ENCODE measurements at regions not wholly inside any gene's neighbourhood (a gene's known extent, or its start where the extent isn't known, plus 50 kb on each side); places are given as distances from the start of the nearest gene placed in this dataset.
A peak's percentile ranks its signal among the peaks of the same experiment; 100 is the strongest.

GRCh38 chr7:155211761-155212160, 85.9 kb upstream of the INSIG1 start:
- ATAC-seq = no peak
- Histone ChIP-seq H3K27me3 (no peaks in the 10 kb centered on the region), H3K4me1 (peaks cover 29% of the 10 kb centered on the region), H3K9me3 (no peaks in the 10 kb centered on the region), H3K36me3 (replicated peaks in 1 of 2; ENCODE audit: insufficient read depth in 1 of 2, low read depth in 2 of 2) (no peaks in the 10 kb centered on the region), H3K4me3 (no peak overlapping the region), H3K27ac (no peak overlapping the region)
- WGBS, 2 donors = 60 to 95% methylated on average over 2 to 4 of the region's 4 CpGs
- intact Hi-C loops (cut with DNase I) = no loop called here
- DNase-seq = no peak
- TF ChIP-seq, protein P1, sequence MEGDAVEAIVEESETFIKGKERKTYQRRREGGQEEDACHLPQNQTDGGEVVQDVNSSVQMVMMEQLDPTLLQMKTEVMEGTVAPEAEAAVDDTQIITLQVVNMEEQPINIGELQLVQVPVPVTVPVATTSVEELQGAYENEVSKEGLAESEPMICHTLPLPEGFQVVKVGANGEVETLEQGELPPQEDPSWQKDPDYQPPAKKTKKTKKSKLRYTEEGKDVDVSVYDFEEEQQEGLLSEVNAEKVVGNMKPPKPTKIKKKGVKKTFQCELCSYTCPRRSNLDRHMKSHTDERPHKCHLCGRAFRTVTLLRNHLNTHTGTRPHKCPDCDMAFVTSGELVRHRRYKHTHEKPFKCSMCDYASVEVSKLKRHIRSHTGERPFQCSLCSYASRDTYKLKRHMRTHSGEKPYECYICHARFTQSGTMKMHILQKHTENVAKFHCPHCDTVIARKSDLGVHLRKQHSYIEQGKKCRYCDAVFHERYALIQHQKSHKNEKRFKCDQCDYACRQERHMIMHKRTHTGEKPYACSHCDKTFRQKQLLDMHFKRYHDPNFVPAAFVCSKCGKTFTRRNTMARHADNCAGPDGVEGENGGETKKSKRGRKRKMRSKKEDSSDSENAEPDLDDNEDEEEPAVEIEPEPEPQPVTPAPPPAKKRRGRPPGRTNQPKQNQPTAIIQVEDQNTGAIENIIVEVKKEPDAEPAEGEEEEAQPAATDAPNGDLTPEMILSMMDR (IDR thresholded peaks at IDR 0.05) = no peak
- TF ChIP-seq POLR2A (IDR thresholded peaks at IDR 0.05) = no peak

DNA sequence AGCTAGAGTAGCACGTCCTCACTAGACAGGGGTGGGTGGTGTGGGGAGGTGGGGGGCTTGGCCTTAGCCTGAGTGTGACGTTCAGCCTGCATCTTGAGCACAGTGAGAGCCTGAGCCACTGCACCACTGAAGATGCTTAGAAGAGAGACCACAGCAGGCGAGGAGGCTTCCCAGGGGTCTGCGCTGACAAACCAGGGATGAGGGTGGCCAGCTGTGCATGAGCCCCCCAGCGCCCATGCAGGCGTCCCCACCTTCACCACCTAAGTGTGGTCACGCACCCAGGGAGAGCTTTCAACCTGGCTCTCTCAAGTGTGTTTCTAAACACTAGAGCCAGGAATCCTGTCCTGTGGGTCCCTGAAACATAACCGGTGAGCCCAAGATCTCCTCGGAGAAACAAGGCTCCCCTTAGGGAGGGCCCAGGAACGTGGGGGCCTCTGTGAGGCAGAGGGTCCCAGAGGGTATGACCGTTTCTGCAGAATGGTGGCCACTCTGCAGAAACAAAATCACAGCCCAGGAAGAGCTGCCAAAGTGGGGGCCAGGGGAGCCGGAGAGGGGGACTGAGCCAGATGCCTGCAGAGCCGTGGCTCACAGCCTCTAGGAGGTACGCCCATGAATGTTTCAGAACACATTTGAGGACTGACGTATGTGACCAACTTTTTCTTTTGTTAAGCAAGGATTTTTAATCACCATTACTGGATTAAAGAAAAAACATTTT, 85.2 kb upstream of the INSIG1 start:
- H3K4me1 ChIP-seq = peaks cover 29% of the 10 kb centered on the region
- no peaks in the 10 kb centered on the region for H3K36me3 ChIP-seq (replicated peaks in 1 of 2; ENCODE audit: insufficient read depth in 1 of 2, low read depth in 2 of 2)
- H3K4me3 ChIP-seq = no peak overlapping the region
- no peak overlapping the region for H3K27ac ChIP-seq
- no peak for TF ChIP-seq POLR2A (IDR thresholded peaks at IDR 0.05)
- TF ChIP-seq, protein P1 (IDR thresholded peaks at IDR 0.05) = no peak
- no peaks in the 10 kb centered on the region for H3K9me3 ChIP-seq
- no peak for ATAC-seq
- DNase-seq = no peak
- WGBS, 2 donors = 80 to 92% methylated on average over 10 to 15 of the region's 15 CpGs
- H3K27me3 ChIP-seq = no peaks in the 10 kb centered on the region
- intact Hi-C loops (cut with DNase I) = no loop called here

DNA sequence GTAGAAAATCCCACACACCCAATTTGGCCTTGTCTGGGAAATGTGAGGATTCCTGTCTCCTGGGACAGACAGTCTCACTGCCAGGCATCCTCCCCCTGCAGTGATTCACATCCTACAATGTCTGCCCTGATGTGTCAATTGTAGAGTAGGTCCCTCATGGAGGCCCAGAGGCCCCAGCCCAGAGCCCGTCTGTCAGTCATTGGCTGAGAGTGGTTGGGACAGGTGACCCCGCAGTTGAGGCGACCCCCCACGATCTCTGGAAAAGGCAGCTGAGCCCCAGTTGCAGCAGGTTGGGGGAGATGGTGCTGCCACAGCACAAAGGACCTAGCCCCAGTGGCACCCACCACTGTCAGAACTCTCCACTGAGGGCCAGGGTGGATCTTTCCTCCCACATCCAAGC, 84.3 kb upstream of the INSIG1 start:
- H3K4me3 ChIP-seq = no peak overlapping the region
- H3K9me3 ChIP-seq = no peaks in the 10 kb centered on the region
- WGBS, 2 donors = 87 to 93% methylated on average over 2 to 4 of the region's 4 CpGs
- H3K27me3 ChIP-seq = no peaks in the 10 kb centered on the region
- intact Hi-C loops (cut with DNase I) = no loop called here
- H3K36me3 ChIP-seq (replicated peaks in 1 of 2; ENCODE audit: insufficient read depth in 1 of 2, low read depth in 2 of 2) = no peaks in the 10 kb centered on the region
- no peak for TF ChIP-seq POLR2A (IDR thresholded peaks at IDR 0.05)
- TF ChIP-seq, protein P1 (IDR thresholded peaks at IDR 0.05) = no peak
- H3K27ac ChIP-seq = peak overlapping the region in 3 of 4 donors; percentile 85 to 97 (median 91)
- peaks cover 29% of the 10 kb centered on the region for H3K4me1 ChIP-seq
- DNase-seq = no peak
- no peak for ATAC-seq

- WGBS, 2 donors = 28 to 51% methylated on average over 26 of the region's 26 CpGs
- H3K27me3 ChIP-seq = no peaks in the 10 kb centered on the region
These were observed 83.5 kb upstream of the INSIG1 start for GRCh38 chr7:155213955-155214740.

More at GRCh38 chr7:155213955-155214740, 83.5 kb upstream of the INSIG1 start:
- intact Hi-C loops (cut with DNase I) = no loop called here
- H3K4me1 ChIP-seq = peaks cover 29% of the 10 kb centered on the region
- no peaks in the 10 kb centered on the region for H3K9me3 ChIP-seq
- peak; percentile 91 for ATAC-seq
- no peaks in the 10 kb centered on the region for H3K36me3 ChIP-seq (replicated peaks in 1 of 2; ENCODE audit: insufficient read depth in 1 of 2, low read depth in 2 of 2)
- H3K4me3 ChIP-seq = peak overlapping the region in 1 of 2 donors; percentile 20
- H3K27ac ChIP-seq = peak overlapping the region; percentile 71 to 97 (median 88)
- TF ChIP-seq POLR2A (IDR thresholded peaks at IDR 0.05) = peak; percentile 29 to 78 (median 74)
- TF ChIP-seq, protein P1 (IDR thresholded peaks at IDR 0.05) = no peak
- DNase-seq = peak; percentile 60 to 85 (median 71)

All from body of pancreas (tissue), 4 donors.